SH-SY5Y (cell line): ENCODE measurements at regions not wholly inside any gene's neighbourhood (a gene's known extent, or its start where the extent isn't known, plus 50 kb on each side); places are given as distances from the start of the nearest gene placed in this dataset.

ENCODE experiments used
- GATA2 ChIP-seq: IDR thresholded peaks from 2 replicates; pipeline ENCODE4 v1.6.1; 2011; ENCODE audit warnings: mild to moderate bottlenecking, low read depth, low read length
- GATA3 ChIP-seq: IDR thresholded peaks from 2 replicates; pipeline ENCODE4 v1.6.1; 2011; ENCODE audit warnings: low read depth, mild to moderate bottlenecking, low read length, moderate library complexity

DNA sequence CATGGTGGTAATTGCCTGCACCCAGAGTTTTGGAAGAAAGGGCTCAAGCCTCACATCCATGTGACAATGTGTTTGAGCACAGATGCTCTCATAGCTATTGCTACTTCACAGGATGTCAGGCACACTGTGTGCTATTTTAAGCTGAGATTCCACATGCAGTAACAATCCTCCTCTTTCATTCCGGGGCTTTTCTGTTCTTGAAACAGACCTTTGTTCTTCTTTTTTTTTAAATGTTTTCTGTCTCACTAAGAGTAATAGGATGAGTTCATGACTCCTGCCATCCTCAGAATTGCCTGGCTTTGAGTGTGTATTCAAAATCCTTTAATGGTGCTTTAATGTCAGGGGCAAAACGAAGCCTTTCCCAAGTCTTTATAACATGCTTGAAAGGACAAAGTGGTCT is 198.9 kb downstream of the ABCC12 start:
- TF ChIP-seq GATA2, result no peak
- TF ChIP-seq GATA3, result no peak
